ENCODE measurements at regions not wholly inside any gene's neighbourhood (a gene's known extent, or its start where the extent isn't known, plus 50 kb on each side); places are given as distances from the start of the nearest gene placed in this dataset.
"Not testable (repeated sequence)": the region's sequence is repeated elsewhere in the genome, so short reads cannot be mapped to it uniquely, and the experiment has no call there.

DNA sequence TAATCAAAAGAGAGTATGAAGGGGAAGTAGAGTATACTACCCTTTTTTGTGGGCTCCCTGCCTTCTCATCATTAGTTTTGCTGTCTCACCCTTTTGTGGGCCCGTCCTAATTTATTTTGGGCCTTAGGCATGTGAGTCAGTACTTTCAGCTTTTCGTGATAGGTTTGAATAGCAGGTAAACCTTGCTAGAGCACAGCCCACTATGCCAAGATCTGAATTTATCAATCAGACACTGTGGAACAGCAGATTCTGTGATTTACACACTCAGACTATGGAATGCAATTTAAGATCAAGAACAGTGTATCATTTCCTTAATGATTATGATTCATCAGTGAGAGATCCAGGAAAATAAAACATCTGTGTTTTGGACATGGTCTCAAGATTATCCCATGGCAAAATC is 1117.1 kb downstream of the KHDRBS2 start:
- H3K27ac ChIP-seq: no peak overlapping the region
- TF ChIP-seq, protein P1, sequence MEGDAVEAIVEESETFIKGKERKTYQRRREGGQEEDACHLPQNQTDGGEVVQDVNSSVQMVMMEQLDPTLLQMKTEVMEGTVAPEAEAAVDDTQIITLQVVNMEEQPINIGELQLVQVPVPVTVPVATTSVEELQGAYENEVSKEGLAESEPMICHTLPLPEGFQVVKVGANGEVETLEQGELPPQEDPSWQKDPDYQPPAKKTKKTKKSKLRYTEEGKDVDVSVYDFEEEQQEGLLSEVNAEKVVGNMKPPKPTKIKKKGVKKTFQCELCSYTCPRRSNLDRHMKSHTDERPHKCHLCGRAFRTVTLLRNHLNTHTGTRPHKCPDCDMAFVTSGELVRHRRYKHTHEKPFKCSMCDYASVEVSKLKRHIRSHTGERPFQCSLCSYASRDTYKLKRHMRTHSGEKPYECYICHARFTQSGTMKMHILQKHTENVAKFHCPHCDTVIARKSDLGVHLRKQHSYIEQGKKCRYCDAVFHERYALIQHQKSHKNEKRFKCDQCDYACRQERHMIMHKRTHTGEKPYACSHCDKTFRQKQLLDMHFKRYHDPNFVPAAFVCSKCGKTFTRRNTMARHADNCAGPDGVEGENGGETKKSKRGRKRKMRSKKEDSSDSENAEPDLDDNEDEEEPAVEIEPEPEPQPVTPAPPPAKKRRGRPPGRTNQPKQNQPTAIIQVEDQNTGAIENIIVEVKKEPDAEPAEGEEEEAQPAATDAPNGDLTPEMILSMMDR (IDR thresholded peaks at IDR 0.05): no peak
- no peak for DNase-seq (ENCODE audit: low spot score in 2 of 2)
- H3K27me3 ChIP-seq: no peaks in the 10 kb centered on the region
- no peaks in the 10 kb centered on the region for H3K4me1 ChIP-seq
- no peaks in the 10 kb centered on the region for H3K36me3 ChIP-seq
- H3K9me3 ChIP-seq: no peaks in the 10 kb centered on the region
- intact Hi-C loops (cut with DNase I): no loop called here
- no peak overlapping the region for H3K4me3 ChIP-seq

- H3K9me3 ChIP-seq; H3K4me3 ChIP-seq; H3K36me3 ChIP-seq; H3K4me1 ChIP-seq; H3K27ac ChIP-seq; intact Hi-C loops (cut with DNase I); DNase-seq (ENCODE audit: low spot score in 2 of 2); H3K27me3 ChIP-seq: not testable (repeated sequence)
Observed at GRCh38 chr6:61149039-61149438, 1137.0 kb downstream of the KHDRBS2 start.

- H3K4me1 ChIP-seq; H3K36me3 ChIP-seq; H3K27ac ChIP-seq; H3K4me3 ChIP-seq; H3K27me3 ChIP-seq; H3K9me3 ChIP-seq; DNase-seq (ENCODE audit: low spot score in 2 of 2); intact Hi-C loops (cut with DNase I): not testable (repeated sequence)
Observed at GRCh38 chr6:61142261-61142660, 1143.8 kb downstream of the KHDRBS2 start.

- Histone ChIP-seq H3K36me3 (no peaks in the 10 kb centered on the region), H3K9me3 (no peaks in the 10 kb centered on the region), H3K27ac (no peak overlapping the region), H3K27me3 (no peaks in the 10 kb centered on the region), H3K4me3 (no peak overlapping the region), H3K4me1 (no peaks in the 10 kb centered on the region)
- no peak for DNase-seq (ENCODE audit: low spot score in 2 of 2)
- TF ChIP-seq, protein P1 (IDR thresholded peaks at IDR 0.05): no peak
- intact Hi-C loops (cut with DNase I): no loop called here
Observed at GRCh38 chr6:61134028-61134427, 1152.0 kb downstream of the KHDRBS2 start.

DNA sequence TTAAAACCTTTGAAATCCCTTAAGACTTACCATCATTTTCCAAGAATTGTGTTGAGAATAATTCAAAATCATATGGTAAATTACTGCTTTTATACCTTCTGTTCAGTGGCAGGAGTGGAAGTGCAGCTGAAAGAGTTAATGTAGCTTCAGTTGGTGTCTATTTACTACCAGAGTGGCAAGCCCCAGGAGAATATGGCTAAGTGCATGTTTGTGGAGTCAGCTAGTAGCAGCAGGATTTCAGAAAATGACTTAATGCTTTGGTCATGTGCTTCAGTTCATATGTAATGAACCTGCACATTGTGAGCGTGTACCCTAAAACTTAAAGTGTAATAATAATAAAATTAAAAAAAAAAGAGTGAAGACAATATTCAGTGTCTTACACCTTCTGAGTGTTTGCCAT is 1171.8 kb downstream of the KHDRBS2 start:
- H3K4me3 ChIP-seq; H3K4me1 ChIP-seq; H3K27me3 ChIP-seq; H3K27ac ChIP-seq; H3K9me3 ChIP-seq; DNase-seq (ENCODE audit: low spot score in 2 of 2); intact Hi-C loops (cut with DNase I); H3K36me3 ChIP-seq: not testable (repeated sequence)

DNA sequence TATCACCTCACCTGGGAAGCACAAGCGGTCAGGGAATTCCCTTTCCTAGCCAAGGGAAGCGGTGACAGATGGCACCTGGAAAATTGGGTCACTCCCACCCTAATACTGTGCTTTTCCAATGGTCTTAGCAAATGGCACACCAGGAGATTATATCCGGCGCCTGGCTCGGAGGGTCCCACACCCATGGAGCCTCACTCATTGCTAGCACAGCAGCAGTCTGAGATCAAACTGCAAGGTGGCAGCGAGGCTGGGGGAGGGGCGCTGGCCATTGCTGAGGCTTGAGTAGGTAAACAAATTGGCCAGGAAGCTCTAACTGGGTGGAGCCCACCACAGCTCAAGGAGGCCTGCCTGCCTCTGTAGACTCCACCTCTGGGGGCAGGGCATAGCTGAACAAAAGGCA is 1178.1 kb downstream of the KHDRBS2 start:
- H3K4me1 ChIP-seq; H3K4me3 ChIP-seq; H3K27me3 ChIP-seq; H3K9me3 ChIP-seq; H3K27ac ChIP-seq; intact Hi-C loops (cut with DNase I); H3K36me3 ChIP-seq: not testable (repeated sequence)
- peak in 1 of 2 donors; percentile 56 for DNase-seq (ENCODE audit: low spot score in 2 of 2)

DNA sequence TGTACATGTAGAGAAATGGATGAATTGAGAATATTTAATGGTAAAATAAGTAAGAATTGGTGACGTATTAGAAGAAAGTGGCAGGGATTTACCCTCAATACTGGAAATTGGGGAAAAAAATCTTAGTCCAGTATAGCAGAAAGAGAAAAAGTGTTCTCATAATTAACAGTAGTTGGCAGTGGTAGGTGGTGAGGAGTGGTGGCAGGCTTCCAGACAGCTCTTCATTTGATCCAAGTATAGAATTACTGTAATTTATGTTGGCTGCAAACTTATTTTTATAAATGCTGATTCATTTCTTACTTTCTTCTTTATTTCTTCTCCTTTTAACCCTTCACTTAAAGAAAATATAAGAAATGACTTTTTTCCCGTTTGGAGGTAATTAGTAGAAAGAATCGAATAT is 1182.4 kb downstream of the KHDRBS2 start:
- H3K9me3 ChIP-seq; H3K36me3 ChIP-seq; intact Hi-C loops (cut with DNase I); H3K27ac ChIP-seq; DNase-seq (ENCODE audit: low spot score in 2 of 2); H3K4me3 ChIP-seq; H3K4me1 ChIP-seq; H3K27me3 ChIP-seq: not testable (repeated sequence)

DNA sequence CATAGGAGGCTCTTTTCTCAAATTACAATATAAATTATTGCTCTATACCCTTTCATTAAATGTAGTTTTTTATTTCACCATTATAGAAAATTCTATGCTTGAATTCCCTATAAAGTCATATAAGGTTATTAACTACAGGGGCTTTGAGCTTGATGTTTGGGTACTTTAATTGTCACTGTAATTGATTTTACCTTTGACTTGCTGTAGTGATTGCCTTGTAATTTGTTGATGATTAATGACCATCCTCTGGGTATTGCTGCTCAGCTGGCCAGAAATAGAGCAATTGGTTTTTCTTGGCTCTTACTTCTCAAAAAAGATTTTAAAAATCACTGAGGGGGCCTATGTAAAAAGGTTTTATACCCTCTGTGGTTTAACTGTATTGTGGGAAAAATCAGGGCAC is 1186.0 kb downstream of the KHDRBS2 start:
- H3K4me1 ChIP-seq: no peaks in the 10 kb centered on the region
- intact Hi-C loops (cut with DNase I): no loop called here
- no peaks in the 10 kb centered on the region for H3K36me3 ChIP-seq
- no peak overlapping the region for H3K4me3 ChIP-seq
- TF ChIP-seq, protein P1 (IDR thresholded peaks at IDR 0.05): no peak
- H3K27me3 ChIP-seq: no peaks in the 10 kb centered on the region
- no peak overlapping the region for H3K27ac ChIP-seq
- peaks cover 0 to 2% of the 10 kb centered on the region in 2 donors for H3K9me3 ChIP-seq
- DNase-seq (ENCODE audit: low spot score in 2 of 2): no peak

- intact Hi-C loops (cut with DNase I); H3K9me3 ChIP-seq; H3K27ac ChIP-seq; H3K4me1 ChIP-seq; DNase-seq (ENCODE audit: low spot score in 2 of 2); H3K4me3 ChIP-seq; H3K27me3 ChIP-seq; H3K36me3 ChIP-seq: not testable (repeated sequence)
Observed at GRCh38 chr6:61099561-61099960, 1186.5 kb downstream of the KHDRBS2 start.

- H3K4me1 ChIP-seq; intact Hi-C loops (cut with DNase I); H3K9me3 ChIP-seq; H3K4me3 ChIP-seq; DNase-seq (ENCODE audit: low spot score in 2 of 2); H3K27ac ChIP-seq; H3K27me3 ChIP-seq; H3K36me3 ChIP-seq: not testable (repeated sequence)
Observed at GRCh38 chr6:61087986-61088385, 1198.0 kb downstream of the KHDRBS2 start.
